ENCODE measurements at regions not wholly inside any gene's neighbourhood (a gene's known extent, or its start where the extent isn't known, plus 50 kb on each side); places are given as distances from the start of the nearest gene placed in this dataset.
"Not testable (repeated sequence)": the region's sequence is repeated elsewhere in the genome, so short reads cannot be mapped to it uniquely, and the experiment has no call there.

- not testable (repeated sequence) for DNase-seq; H3K79me2 ChIP-seq (ENCODE audit: low read length); H3K4me2 ChIP-seq (ENCODE audit: low read depth, low read length)
Measured at GRCh38 chr20:26120920-26121319, 424.3 kb upstream of the ZNF337 start.

GRCh38 chr20:26094498-26094897 is 397.8 kb upstream of the ZNF337 start:
- H3K4me2 ChIP-seq (ENCODE audit: low read depth, low read length); H3K9me3 ChIP-seq (replicated peaks; ENCODE audit: insufficient read depth, low read length); H3K79me2 ChIP-seq (ENCODE audit: low read length); H3K27ac ChIP-seq (ENCODE audit: low read length); H3K4me1 ChIP-seq (ENCODE audit: low read length); H3K36me3 ChIP-seq (replicated peaks; ENCODE audit: insufficient read depth, low read length); H3K9me2 ChIP-seq (replicated peaks; ENCODE audit: insufficient read depth, low read length); DNase-seq; H3F3A ChIP-seq (ENCODE audit: insufficient read depth, low read length); H3K4me3 ChIP-seq (ENCODE audit: low read length); H3K9ac ChIP-seq (ENCODE audit: low read length); H2AFZ ChIP-seq (ENCODE audit: low read length); H3K27me3 ChIP-seq (replicated peaks; ENCODE audit: insufficient read depth, low read length); H4K20me1 ChIP-seq (ENCODE audit: insufficient read depth, low read length): not testable (repeated sequence)

More at GRCh38 chr20:26120920-26121319, 424.3 kb upstream of the ZNF337 start:
- H3K4me1 ChIP-seq (ENCODE audit: low read length); H3F3A ChIP-seq (ENCODE audit: insufficient read depth, low read length); H3K4me3 ChIP-seq (ENCODE audit: low read length); H3K27ac ChIP-seq (ENCODE audit: low read length); H3K9ac ChIP-seq (ENCODE audit: low read length); H4K20me1 ChIP-seq (ENCODE audit: insufficient read depth, low read length); H3K36me3 ChIP-seq (replicated peaks; ENCODE audit: insufficient read depth, low read length); H3K9me3 ChIP-seq (replicated peaks; ENCODE audit: insufficient read depth, low read length); H2AFZ ChIP-seq (ENCODE audit: low read length); H3K27me3 ChIP-seq (replicated peaks; ENCODE audit: insufficient read depth, low read length); H3K9me2 ChIP-seq (replicated peaks; ENCODE audit: insufficient read depth, low read length): not testable (repeated sequence)

GRCh38 chr20:26091921-26092320 is 395.3 kb upstream of the ZNF337 start:
- not testable (repeated sequence) for H4K20me1 ChIP-seq (ENCODE audit: insufficient read depth, low read length); H2AFZ ChIP-seq (ENCODE audit: low read length); H3K27me3 ChIP-seq (replicated peaks; ENCODE audit: insufficient read depth, low read length); H3K27ac ChIP-seq (ENCODE audit: low read length); H3K4me1 ChIP-seq (ENCODE audit: low read length); H3K9me2 ChIP-seq (replicated peaks; ENCODE audit: insufficient read depth, low read length); H3K4me3 ChIP-seq (ENCODE audit: low read length); H3K9me3 ChIP-seq (replicated peaks; ENCODE audit: insufficient read depth, low read length); H3K36me3 ChIP-seq (replicated peaks; ENCODE audit: insufficient read depth, low read length); H3K9ac ChIP-seq (ENCODE audit: low read length); H3F3A ChIP-seq (ENCODE audit: insufficient read depth, low read length); H3K79me2 ChIP-seq (ENCODE audit: low read length); DNase-seq; H3K4me2 ChIP-seq (ENCODE audit: low read depth, low read length)

- not testable (repeated sequence) for H3K9me2 ChIP-seq (replicated peaks; ENCODE audit: insufficient read depth, low read length); H4K20me1 ChIP-seq (ENCODE audit: insufficient read depth, low read length); H3K79me2 ChIP-seq (ENCODE audit: low read length); H3K4me3 ChIP-seq (ENCODE audit: low read length); DNase-seq; H3F3A ChIP-seq (ENCODE audit: insufficient read depth, low read length); H3K4me2 ChIP-seq (ENCODE audit: low read depth, low read length); H3K9me3 ChIP-seq (replicated peaks; ENCODE audit: insufficient read depth, low read length); H3K27ac ChIP-seq (ENCODE audit: low read length); H3K27me3 ChIP-seq (replicated peaks; ENCODE audit: insufficient read depth, low read length); H3K9ac ChIP-seq (ENCODE audit: low read length); H3K4me1 ChIP-seq (ENCODE audit: low read length); H3K36me3 ChIP-seq (replicated peaks; ENCODE audit: insufficient read depth, low read length); H2AFZ ChIP-seq (ENCODE audit: low read length)
Measured at GRCh38 chr20:26086195-26086594, 389.5 kb upstream of the ZNF337 start.

GRCh38 chr20:26073972-26074371 is 377.3 kb upstream of the ZNF337 start:
- H3K9me2 ChIP-seq (replicated peaks; ENCODE audit: insufficient read depth, low read length); H3K4me2 ChIP-seq (ENCODE audit: low read depth, low read length); H3K27me3 ChIP-seq (replicated peaks; ENCODE audit: insufficient read depth, low read length); H3K9ac ChIP-seq (ENCODE audit: low read length); H3F3A ChIP-seq (ENCODE audit: insufficient read depth, low read length); H4K20me1 ChIP-seq (ENCODE audit: insufficient read depth, low read length); H3K27ac ChIP-seq (ENCODE audit: low read length); H2AFZ ChIP-seq (ENCODE audit: low read length); H3K4me1 ChIP-seq (ENCODE audit: low read length); H3K36me3 ChIP-seq (replicated peaks; ENCODE audit: insufficient read depth, low read length); H3K9me3 ChIP-seq (replicated peaks; ENCODE audit: insufficient read depth, low read length); H3K4me3 ChIP-seq (ENCODE audit: low read length); DNase-seq; H3K79me2 ChIP-seq (ENCODE audit: low read length): not testable (repeated sequence)

GRCh38 chr20:26059324-26059723 is 362.7 kb upstream of the ZNF337 start:
- H3K79me2 ChIP-seq (ENCODE audit: low read length); H3K4me1 ChIP-seq (ENCODE audit: low read length); H3K4me2 ChIP-seq (ENCODE audit: low read depth, low read length); H3K9ac ChIP-seq (ENCODE audit: low read length); H3K27ac ChIP-seq (ENCODE audit: low read length); H3K9me3 ChIP-seq (replicated peaks; ENCODE audit: insufficient read depth, low read length); H3K4me3 ChIP-seq (ENCODE audit: low read length); H4K20me1 ChIP-seq (ENCODE audit: insufficient read depth, low read length); H3F3A ChIP-seq (ENCODE audit: insufficient read depth, low read length); H3K36me3 ChIP-seq (replicated peaks; ENCODE audit: insufficient read depth, low read length); H2AFZ ChIP-seq (ENCODE audit: low read length); DNase-seq; H3K9me2 ChIP-seq (replicated peaks; ENCODE audit: insufficient read depth, low read length); H3K27me3 ChIP-seq (replicated peaks; ENCODE audit: insufficient read depth, low read length): not testable (repeated sequence)

- H3K9ac ChIP-seq (ENCODE audit: low read length); H3K36me3 ChIP-seq (replicated peaks; ENCODE audit: insufficient read depth, low read length); H3K27me3 ChIP-seq (replicated peaks; ENCODE audit: insufficient read depth, low read length); H3K4me3 ChIP-seq (ENCODE audit: low read length); H3K4me2 ChIP-seq (ENCODE audit: low read depth, low read length); H3K4me1 ChIP-seq (ENCODE audit: low read length); H2AFZ ChIP-seq (ENCODE audit: low read length); DNase-seq; H3K27ac ChIP-seq (ENCODE audit: low read length); H4K20me1 ChIP-seq (ENCODE audit: insufficient read depth, low read length); H3K9me2 ChIP-seq (replicated peaks; ENCODE audit: insufficient read depth, low read length); H3K79me2 ChIP-seq (ENCODE audit: low read length); H3K9me3 ChIP-seq (replicated peaks; ENCODE audit: insufficient read depth, low read length); H3F3A ChIP-seq (ENCODE audit: insufficient read depth, low read length): not testable (repeated sequence)
Measured at GRCh38 chr20:26058446-26058845, 361.8 kb upstream of the ZNF337 start.

GRCh38 chr20:26057135-26057752 is 360.6 kb upstream of the ZNF337 start:
- not testable (repeated sequence) for H3K4me1 ChIP-seq (ENCODE audit: low read length); H3K4me3 ChIP-seq (ENCODE audit: low read length)

More at GRCh38 chr20:26057135-26057752, 360.6 kb upstream of the ZNF337 start:
- not testable (repeated sequence) for H4K20me1 ChIP-seq (ENCODE audit: insufficient read depth, low read length); H3F3A ChIP-seq (ENCODE audit: insufficient read depth, low read length); H3K79me2 ChIP-seq (ENCODE audit: low read length); H3K4me2 ChIP-seq (ENCODE audit: low read depth, low read length); H3K9me2 ChIP-seq (replicated peaks; ENCODE audit: insufficient read depth, low read length); H3K27me3 ChIP-seq (replicated peaks; ENCODE audit: insufficient read depth, low read length); DNase-seq; H3K36me3 ChIP-seq (replicated peaks; ENCODE audit: insufficient read depth, low read length); H3K9me3 ChIP-seq (replicated peaks; ENCODE audit: insufficient read depth, low read length); H3K9ac ChIP-seq (ENCODE audit: low read length); H3K27ac ChIP-seq (ENCODE audit: low read length); H2AFZ ChIP-seq (ENCODE audit: low read length)

All from MM.1S (cell line).